Transverse colon (tissue), 4 donors: ENCODE measurements at regions not wholly inside any gene's neighbourhood (a gene's known extent, or its start where the extent isn't known, plus 50 kb on each side); places are given as distances from the start of the nearest gene placed in this dataset.

Experiments
- DNase-seq: peaks from one replicate; pipeline ENCODE4 v3.0.0-alpha.2; 2019
- H3K27ac ChIP-seq, 4 donors: fragments of 200-600 bp; sonication (generic); 2 replicates each; pipeline ENCODE4 v1.5.1; 2016 to 2018; ENCODE audit warnings: inconsistent platforms in 4 of 4
- H3K27me3 ChIP-seq: fragments of 200-600 bp; sonication (generic); 2 replicates; pipeline ENCODE4 v1.5.1; 2017; ENCODE audit warnings: inconsistent platforms
- H3K36me3 ChIP-seq, 4 donors: fragments of 200-600 bp; sonication (generic); 2 replicates each; pipeline ENCODE4 v1.5.1; 2017 to 2019; ENCODE audit warnings: inconsistent platforms in 4 of 4
- H3K4me1 ChIP-seq, 4 donors: fragments of 200-600 bp; sonication (generic); 2 replicates each; pipeline ENCODE4 v1.5.1; 2017 to 2020; ENCODE audit warnings: inconsistent platforms in 4 of 4
- H3K4me3 ChIP-seq, 4 donors: fragments of 200-600 bp; sonication (generic); 1 replicate in 1 of 4; 2 replicates in 3 of 4; pipeline versions ENCODE4 v1.5.1 to v1.6.1; 2017 to 2019; ENCODE audit warnings: inconsistent platforms in 4 of 4
- H3K9me3 ChIP-seq, 2 donors: fragments of 200-600 bp; sonication (generic); 2 replicates each; pipeline ENCODE4 v1.5.1; 2017 to 2019; ENCODE audit warnings: inconsistent platforms in 2 of 2
- CTCF ChIP-seq, 5 experiments: fragments of 200-600 bp in 3 of 5; fragments of 450-650 bp in 2 of 5; sonication (generic) in 3 of 5; IDR thresholded peaks; 1 replicate in 2 of 5; 2 replicates in 3 of 5; pipeline ENCODE4 v1.5.1; 2016 to 2017; ENCODE audit warnings: antibody characterized with exemption in 5 of 5, inconsistent platforms in 3 of 5, mild to moderate bottlenecking in 2 of 5, moderate library complexity in 1 of 5
- EP300 ChIP-seq: sonication (generic); formaldehyde crosslinking; IDR thresholded peaks from one replicate; pipeline ENCODE4 v1.6.1; 2017; ENCODE audit warnings: antibody characterized with exemption, low read depth
- POLR2A ChIP-seq: fragments of 450-650 bp; IDR thresholded peaks from one replicate; pipeline ENCODE4 v1.6.1; 2016; ENCODE audit warnings: antibody characterized with exemption, mild to moderate bottlenecking, moderate library complexity
- POLR2AphosphoS5 ChIP-seq, 3 donors: sonication (generic); formaldehyde crosslinking; IDR thresholded peaks; one replicate each; pipeline ENCODE4 v1.6.1; 2016; ENCODE audit warnings: antibody characterized with exemption in 3 of 3
- WGBS, 2 donors: methylation state at CpG; one replicate each; pipeline ENCODE4 v1.1.5; 2018; ENCODE audit warnings: low coverage in 1 of 2; 5-methylcytosine and 5-hydroxymethylcytosine counted together
- in situ Hi-C, 4 donors: fragments of 200-750 bp; cut with MboI; loops; one replicate each; pipeline versions ENCODE4 v1.15.0 to v1.15.1; 2017; ENCODE audit warnings: low sequenced_read_pairs in 3 of 4, low pct_ligation_motif_present in 1 of 4, low pct_unique_long_range_greater_than_20kb in 1 of 4
- intact Hi-C: fragments of 100-400 bp; cut with DNase I; formaldehyde crosslinking; loops from one replicate; pipeline ENCODE4 v1.15.1; 2023; ENCODE audit warnings: low total_unique reads

- no peak for DNase-seq
- Histone ChIP-seq H3K27me3 (no peaks in the 10 kb centered on the region), H3K4me1 (no peaks in the 10 kb centered on the region), H3K27ac (no peak overlapping the region), H3K9me3 (no peaks in the 10 kb centered on the region), H3K36me3 (no peaks in the 10 kb centered on the region), H3K4me3 (no peak overlapping the region)
- WGBS, 2 donors: 76 to 91% methylated on average over 7 to 29 of the region's 29 CpGs
- intact Hi-C loops (no loop called here), in situ Hi-C loops (no loop called here)
- no peak for TF ChIP-seq EP300
- TF ChIP-seq CTCF (IDR thresholded peaks at IDR 0.05): no peak
- TF ChIP-seq POLR2A: no peak
- no peak for TF ChIP-seq POLR2AphosphoS5 (IDR thresholded peaks at IDR 0.05)
Observed at GRCh38 chr2:71898851-71899681, 248.6 kb downstream of the CYP26B1 start.

GRCh38 chr2:71898375-71898774 lies 249.3 kb downstream of the CYP26B1 start:
- intact Hi-C loops (no loop called here), in situ Hi-C loops (no loop called here)
- no peak overlapping the region for H3K27ac ChIP-seq
- TF ChIP-seq EP300 (no peak), POLR2A (no peak), POLR2AphosphoS5 (IDR thresholded peaks at IDR 0.05) (no peak), CTCF (IDR thresholded peaks at IDR 0.05) (no peak)
- DNase-seq: no peak
- 88 to 91% methylated on average over 7 to 9 of the region's 9 CpGs for WGBS, 2 donors
- no peaks in the 10 kb centered on the region for H3K4me1 ChIP-seq
- H3K27me3 ChIP-seq: no peaks in the 10 kb centered on the region
- H3K4me3 ChIP-seq: no peak overlapping the region
- no peaks in the 10 kb centered on the region for H3K36me3 ChIP-seq
- no peaks in the 10 kb centered on the region for H3K9me3 ChIP-seq

- intact Hi-C loops: no loop called here
- H3K27ac ChIP-seq: no peak overlapping the region
- H3K9me3 ChIP-seq: no peaks in the 10 kb centered on the region
- no peaks in the 10 kb centered on the region for H3K4me1 ChIP-seq
- in situ Hi-C loops: no loop called here
- TF ChIP-seq POLR2A: no peak
- no peak for TF ChIP-seq CTCF (IDR thresholded peaks at IDR 0.05)
- TF ChIP-seq EP300: no peak
- no peak for TF ChIP-seq POLR2AphosphoS5 (IDR thresholded peaks at IDR 0.05)
- no peak for DNase-seq
- no peaks in the 10 kb centered on the region for H3K36me3 ChIP-seq
- no peaks in the 10 kb centered on the region for H3K27me3 ChIP-seq
- H3K4me3 ChIP-seq: no peak overlapping the region
- 80% methylated on average over 7 of the region's 7 CpGs; no CpG with 5 or more reads in 1 of the 2 donors for WGBS, 2 donors
Observed at GRCh38 chr2:71897836-71898235, 249.8 kb downstream of the CYP26B1 start.

GRCh38 chr2:71897137-71897480 lies 250.6 kb downstream of the CYP26B1 start:
- H3K36me3 ChIP-seq: no peaks in the 10 kb centered on the region
- H3K4me1 ChIP-seq: no peaks in the 10 kb centered on the region
- H3K4me3 ChIP-seq: no peak overlapping the region
- H3K27me3 ChIP-seq: no peaks in the 10 kb centered on the region
- WGBS, 2 donors: 74% methylated on average over 6 of the region's 6 CpGs; no CpG with 5 or more reads in 1 of the 2 donors
- H3K27ac ChIP-seq: no peak overlapping the region
- TF ChIP-seq POLR2A (no peak), POLR2AphosphoS5 (IDR thresholded peaks at IDR 0.05) (no peak), CTCF (IDR thresholded peaks at IDR 0.05) (no peak), EP300 (no peak)
- no peak for DNase-seq
- no peaks in the 10 kb centered on the region for H3K9me3 ChIP-seq
- in situ Hi-C loops: no loop called here
- intact Hi-C loops: no loop called here
